GM10248 (cell line): ENCODE measurements at regions not wholly inside any gene's neighbourhood (a gene's known extent, or its start where the extent isn't known, plus 50 kb on each side); places are given as distances from the start of the nearest gene placed in this dataset.

Experiments
- CTCF ChIA-PET: fragments of 300-600 bp; sonication (Branson Sonifier 250); formaldehyde crosslinking; extraction: SDS; loops from one replicate; lab custom pipeline; 2021; ENCODE audit warnings: antibody characterized with exemption; lab: Yijun Ruan, JAX
- POLR2A ChIA-PET: fragments of 350-650 bp; sonication (Branson Sonifier 250); formaldehyde crosslinking; extraction: SDS; loops from one replicate; lab custom pipeline; 2020; ENCODE audit warnings: antibody characterized with exemption; lab: Yijun Ruan, JAX
- DNase-seq: peaks from one replicate; pipeline ENCODE4 v3.0.0; 2012; ENCODE audit errors: extremely low spot score
- TF ChIP-seq, protein P1 (sequence below): IDR thresholded peaks from 2 replicates; pipeline ENCODE4 v1.5.1; 2012; ENCODE audit warnings: mild to moderate bottlenecking, low read depth; ENCODE audit errors: extremely low read depth, missing control alignments, control extremely low read depth

DNA sequence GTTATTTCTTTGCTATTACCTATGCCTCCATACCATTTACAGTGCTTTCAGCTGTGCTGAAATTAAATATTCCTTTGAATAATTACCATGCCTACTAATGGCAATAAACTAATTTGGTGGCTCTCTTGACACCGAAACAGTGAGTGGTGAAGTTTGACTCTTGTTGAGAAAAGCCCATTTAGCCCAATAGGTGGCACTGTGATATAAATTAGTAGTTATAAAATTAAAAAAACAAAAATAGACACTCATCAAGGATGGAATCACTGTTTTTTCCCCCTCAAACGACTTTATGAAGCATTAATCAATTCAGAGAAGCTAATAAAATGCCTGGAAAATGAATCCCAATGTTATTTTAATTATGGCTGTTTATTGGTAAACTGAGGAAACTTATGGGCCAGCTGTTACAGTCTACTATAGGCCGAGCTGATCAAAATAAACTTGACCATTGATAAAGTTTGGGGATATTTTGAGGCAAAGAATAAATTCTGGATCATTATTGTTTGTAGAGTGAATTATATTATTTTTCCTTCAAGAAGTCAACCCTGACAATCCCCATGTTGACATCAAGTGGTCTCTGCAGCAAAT lies 339.6 kb downstream of the TRIB2 start:
- ChIA-PET POLR2A (no interaction called here), CTCF (interaction anchor here (1.3 to 1.5 kb wide), 3 partner anchors 9 to 49 kb away, joined by 3 to 4 read pairs (median 4); no protein-coding TSS in a partner anchor)
- DNase-seq: no peak
- TF ChIP-seq, protein P1, sequence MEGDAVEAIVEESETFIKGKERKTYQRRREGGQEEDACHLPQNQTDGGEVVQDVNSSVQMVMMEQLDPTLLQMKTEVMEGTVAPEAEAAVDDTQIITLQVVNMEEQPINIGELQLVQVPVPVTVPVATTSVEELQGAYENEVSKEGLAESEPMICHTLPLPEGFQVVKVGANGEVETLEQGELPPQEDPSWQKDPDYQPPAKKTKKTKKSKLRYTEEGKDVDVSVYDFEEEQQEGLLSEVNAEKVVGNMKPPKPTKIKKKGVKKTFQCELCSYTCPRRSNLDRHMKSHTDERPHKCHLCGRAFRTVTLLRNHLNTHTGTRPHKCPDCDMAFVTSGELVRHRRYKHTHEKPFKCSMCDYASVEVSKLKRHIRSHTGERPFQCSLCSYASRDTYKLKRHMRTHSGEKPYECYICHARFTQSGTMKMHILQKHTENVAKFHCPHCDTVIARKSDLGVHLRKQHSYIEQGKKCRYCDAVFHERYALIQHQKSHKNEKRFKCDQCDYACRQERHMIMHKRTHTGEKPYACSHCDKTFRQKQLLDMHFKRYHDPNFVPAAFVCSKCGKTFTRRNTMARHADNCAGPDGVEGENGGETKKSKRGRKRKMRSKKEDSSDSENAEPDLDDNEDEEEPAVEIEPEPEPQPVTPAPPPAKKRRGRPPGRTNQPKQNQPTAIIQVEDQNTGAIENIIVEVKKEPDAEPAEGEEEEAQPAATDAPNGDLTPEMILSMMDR: peak; percentile 21

DNA sequence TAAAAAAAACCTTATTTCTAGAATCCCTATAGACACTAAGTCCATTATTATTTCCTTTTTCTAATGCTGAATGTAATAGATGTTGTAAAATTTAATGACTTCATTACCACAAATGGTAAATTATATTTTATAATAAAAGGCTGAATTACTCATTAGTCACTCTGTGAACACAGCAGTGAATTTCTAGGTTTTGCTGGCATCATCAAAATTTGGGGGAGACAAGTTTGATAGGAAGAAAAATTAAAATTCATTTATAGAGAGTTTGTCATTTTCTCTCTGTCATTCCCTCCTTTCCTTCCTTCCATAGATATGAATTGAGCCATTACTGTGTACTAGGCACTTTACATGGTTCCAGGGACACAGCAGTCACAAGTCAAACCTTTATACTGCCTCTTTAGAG lies 340.9 kb downstream of the TRIB2 start:
- POLR2A ChIA-PET: no interaction called here
- CTCF ChIA-PET: interaction anchor here (1.3 to 1.5 kb wide), 2 partner anchors 10 to 12 kb away, joined by 3 to 4 read pairs; no protein-coding TSS in a partner anchor
- TF ChIP-seq, protein P1: no peak
- DNase-seq: no peak

DNA sequence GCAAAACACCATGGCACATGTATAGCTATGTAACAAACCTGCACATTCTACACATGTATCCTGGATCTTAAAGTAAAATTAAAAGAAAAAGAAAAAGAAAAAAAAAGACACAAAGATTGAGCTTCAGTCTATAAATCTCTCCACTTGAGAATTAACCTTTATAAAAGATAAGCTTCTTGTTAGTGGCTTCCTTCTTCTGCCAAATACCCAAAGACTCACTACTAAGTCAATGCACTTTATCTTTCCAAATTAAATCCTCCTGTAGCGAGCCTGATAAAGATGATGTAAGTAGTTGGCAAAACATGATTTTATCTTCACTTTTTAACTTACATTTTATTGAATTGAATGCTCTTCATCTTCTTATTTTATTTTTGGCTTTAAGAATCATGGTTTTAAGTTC lies 349.9 kb downstream of the TRIB2 start:
- CTCF ChIA-PET: no interaction called here
- no peak for DNase-seq
- TF ChIP-seq, protein P1: no peak
- POLR2A ChIA-PET: no interaction called here

DNA sequence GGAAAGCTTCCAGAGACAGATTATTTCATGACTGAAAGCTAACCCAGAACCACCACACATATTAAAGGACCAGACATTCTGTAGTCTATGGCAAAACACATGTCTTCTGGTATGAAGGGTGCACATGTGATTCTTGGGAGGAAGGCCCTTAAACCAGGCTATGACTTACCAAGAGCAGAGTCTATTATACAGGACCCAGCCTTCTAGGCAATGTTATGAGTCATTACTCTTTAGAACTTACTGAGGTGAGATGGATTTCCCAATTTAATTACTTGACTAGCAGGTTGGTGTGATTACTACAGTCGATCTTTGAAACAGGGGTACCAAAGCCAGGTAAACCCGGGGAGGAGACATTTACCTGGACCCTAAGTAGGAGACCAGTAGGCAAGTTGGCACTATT lies 350.8 kb downstream of the TRIB2 start:
- CTCF ChIA-PET: no interaction called here
- no peak for DNase-seq
- POLR2A ChIA-PET: no interaction called here
- TF ChIP-seq, protein P1: no peak

DNA sequence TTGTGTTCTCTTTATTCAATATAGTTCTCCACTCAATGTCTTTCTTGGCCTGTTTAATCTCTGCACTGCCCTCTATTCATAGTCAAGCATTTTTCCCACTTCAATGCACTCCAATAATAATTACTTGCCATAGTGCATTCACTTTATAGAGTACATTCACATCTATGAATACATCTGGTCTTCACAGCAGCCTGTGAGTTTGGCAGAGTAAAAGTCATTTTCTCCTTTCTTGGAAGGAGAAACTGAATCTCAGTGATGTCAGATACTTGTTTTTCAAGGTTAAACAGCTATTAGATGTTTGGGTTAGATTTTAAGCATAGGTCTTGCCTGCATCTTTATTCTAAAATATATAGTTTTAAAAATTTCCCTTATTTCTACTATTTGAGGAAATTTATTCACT lies 373.2 kb downstream of the TRIB2 start:
- TF ChIP-seq, protein P1: no peak
- DNase-seq: no peak
- POLR2A ChIA-PET: no interaction called here
- CTCF ChIA-PET: interaction anchor here (1.1 kb wide), 1 partner anchor 9 kb away, joined by 3 read pairs; no protein-coding TSS in a partner anchor

DNA sequence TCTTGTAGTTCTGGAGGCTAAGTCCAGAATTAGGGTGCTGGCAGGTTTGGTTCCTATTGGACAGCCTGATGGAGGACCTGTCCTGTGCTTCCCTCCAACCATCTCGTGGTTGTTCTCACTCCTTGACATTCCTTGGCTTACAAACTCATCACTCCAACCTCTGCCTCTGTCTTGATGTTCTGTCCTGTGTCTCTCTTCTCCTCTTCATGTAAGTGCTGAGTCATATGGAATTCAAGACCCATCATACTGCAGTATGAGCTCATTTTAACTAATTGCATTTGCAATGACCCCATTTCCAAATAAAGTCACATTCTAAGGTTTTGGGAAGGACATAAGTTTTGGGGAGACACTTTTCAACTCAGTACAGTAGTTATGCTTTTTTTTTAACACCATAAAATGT lies 374.7 kb downstream of the TRIB2 start:
- TF ChIP-seq, protein P1: no peak
- ChIA-PET POLR2A (no interaction called here), CTCF (no interaction called here)
- DNase-seq: no peak
